ENCODE measurements at regions not wholly inside any gene's neighbourhood (a gene's known extent, or its start where the extent isn't known, plus 50 kb on each side); places are given as distances from the start of the nearest gene placed in this dataset.

DNA sequence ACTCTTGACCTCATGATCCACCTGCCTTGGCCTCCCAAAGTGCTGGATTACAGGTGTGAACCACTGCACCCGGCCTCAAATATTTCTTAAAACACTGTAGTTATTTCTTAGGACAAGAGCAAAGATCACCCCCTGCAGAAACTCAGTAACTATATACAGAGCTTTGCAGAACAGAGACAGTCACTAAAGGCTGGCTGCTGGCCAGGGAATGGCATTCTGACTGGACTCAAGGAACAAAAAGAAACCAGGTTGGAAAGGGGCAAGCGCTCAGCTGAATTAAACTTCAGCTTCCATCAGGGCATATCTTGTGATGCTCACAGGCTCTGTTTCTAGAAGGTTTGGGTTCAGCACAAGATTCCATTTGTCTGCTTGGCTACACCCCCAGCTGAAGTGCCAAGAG lies 95.8 kb downstream of the ADAMTS15 start:
- no peak overlapping the region for H3K27ac Mint-ChIP-seq
- H3K9me3 Mint-ChIP-seq, result no peaks in the 10 kb centered on the region
- POLR2A ChIA-PET, result no interaction called here
- no peak for DNase-seq
- H3K36me3 Mint-ChIP-seq, result no peaks in the 10 kb centered on the region
- CTCF ChIA-PET, result no interaction called here
- intact Hi-C loops (cut with micrococcal nuclease), result no loop called here
- H3K27me3 Mint-ChIP-seq, result peaks cover 3% of the 10 kb centered on the region
- no peak overlapping the region for H3K4me3 Mint-ChIP-seq
- no peaks in the 10 kb centered on the region for H3K4me1 Mint-ChIP-seq (ENCODE audit: low read depth)

DNA sequence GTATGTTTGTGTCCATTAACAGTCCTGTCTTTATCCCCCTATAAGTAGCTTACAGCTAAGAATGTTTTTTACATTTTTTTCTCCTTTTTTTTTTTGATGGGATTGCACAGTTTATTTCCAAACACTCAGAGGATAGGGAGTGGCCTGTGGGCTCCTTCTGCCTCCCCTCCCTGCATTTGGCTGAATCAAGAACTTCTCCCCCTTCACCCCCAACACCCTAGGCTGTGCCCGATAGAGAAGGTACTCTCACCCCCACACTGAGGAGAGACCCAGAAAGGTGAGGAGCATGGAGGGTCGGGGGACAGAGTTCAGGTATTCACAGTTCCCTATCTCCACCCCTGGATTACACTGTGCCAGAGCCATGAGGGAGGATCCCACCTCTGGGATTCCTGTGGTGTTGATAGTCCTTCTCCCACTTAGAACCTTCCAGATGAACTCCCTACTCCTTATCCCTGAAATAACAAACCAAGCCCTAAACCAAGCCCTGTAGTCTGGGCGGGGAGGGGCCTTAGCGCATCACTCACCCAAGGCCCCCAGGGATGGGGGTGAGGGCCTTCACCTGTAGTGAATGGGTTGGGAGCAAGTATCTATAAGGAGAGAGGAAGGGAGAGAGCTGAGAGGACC lies 97.1 kb downstream of the ADAMTS15 start:
- peaks cover 3% of the 10 kb centered on the region for H3K27me3 Mint-ChIP-seq
- H3K36me3 Mint-ChIP-seq, result no peaks in the 10 kb centered on the region
- H3K9me3 Mint-ChIP-seq, result no peaks in the 10 kb centered on the region
- ChIA-PET POLR2A (no interaction called here), CTCF (no interaction called here)
- no peak overlapping the region for H3K27ac Mint-ChIP-seq
- no peak for DNase-seq
- intact Hi-C loops (cut with micrococcal nuclease), result no loop called here
- H3K4me1 Mint-ChIP-seq (ENCODE audit: low read depth), result no peaks in the 10 kb centered on the region
- H3K4me3 Mint-ChIP-seq, result no peak overlapping the region

DNA sequence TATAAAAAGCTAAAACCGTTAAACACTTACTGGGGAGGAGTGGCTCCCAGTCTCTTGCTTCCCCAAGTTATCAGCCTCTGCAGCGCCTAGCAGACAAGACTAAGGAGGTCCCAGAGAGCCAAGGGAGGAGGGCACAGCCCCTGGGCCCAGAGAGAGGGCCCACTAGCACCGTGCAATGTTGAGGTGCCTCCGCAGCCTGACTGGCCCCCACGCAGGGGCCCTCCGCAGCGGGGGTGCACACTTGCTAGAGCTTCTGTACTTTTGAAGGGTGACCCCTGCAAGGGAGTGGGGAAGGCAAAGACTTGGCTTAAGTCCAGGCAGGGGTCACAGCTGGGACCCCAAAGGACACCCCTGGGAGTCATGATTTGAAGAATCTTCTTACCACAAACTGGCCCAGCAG lies 98.0 kb downstream of the ADAMTS15 start:
- ChIA-PET CTCF (interaction anchor here (0.6 kb wide), 1 partner anchor 1819 kb away, joined by 3 read pairs; no protein-coding TSS in a partner anchor), POLR2A (no interaction called here)
- Mint-ChIP-seq H3K27me3 (peaks cover 3% of the 10 kb centered on the region), H3K4me1 (ENCODE audit: low read depth) (no peaks in the 10 kb centered on the region), H3K9me3 (no peaks in the 10 kb centered on the region), H3K27ac (no peak overlapping the region), H3K4me3 (no peak overlapping the region), H3K36me3 (no peaks in the 10 kb centered on the region)
- intact Hi-C loops (cut with micrococcal nuclease), result no loop called here
- no peak for DNase-seq

DNA sequence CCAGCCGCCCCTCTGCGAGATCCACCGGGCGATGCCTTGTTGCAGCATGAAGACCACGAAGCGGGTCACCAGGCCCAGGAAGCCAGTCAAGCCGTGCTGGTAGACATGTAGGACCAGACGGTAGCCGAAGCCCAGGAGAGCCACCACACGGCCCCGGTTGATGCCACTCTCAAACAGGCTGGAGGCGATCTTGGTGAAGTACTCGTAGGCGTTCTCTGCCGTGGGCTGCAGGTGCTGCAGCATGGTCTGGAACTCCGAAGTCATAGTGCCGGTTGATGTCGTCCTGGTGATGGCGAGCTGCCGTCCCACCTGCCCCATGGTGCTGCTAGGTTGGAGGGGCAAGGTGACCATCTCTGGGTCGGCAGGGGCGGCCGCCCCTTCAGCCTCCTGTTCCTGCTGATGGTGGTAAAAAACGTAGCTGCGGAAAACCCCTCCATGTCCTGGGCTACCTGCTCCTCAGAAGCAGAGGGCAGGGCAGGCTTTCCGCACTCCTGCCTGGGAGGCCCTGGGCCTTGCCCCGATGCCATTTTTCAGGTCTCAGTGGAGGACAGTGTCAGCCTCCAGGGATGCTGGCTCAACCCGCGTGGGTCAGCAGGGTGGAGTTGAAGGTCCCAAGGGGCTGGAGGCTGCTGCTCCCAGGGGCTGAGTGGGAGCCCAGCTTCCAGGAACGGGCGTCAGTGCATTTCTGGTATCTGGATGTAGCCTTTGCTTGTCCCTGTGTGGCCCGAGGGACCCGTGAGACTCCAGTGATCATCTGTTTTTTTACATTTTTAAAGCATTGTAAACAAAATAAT lies 98.7 kb downstream of the ADAMTS15 start:
- H3K4me1 Mint-ChIP-seq (ENCODE audit: low read depth), result no peaks in the 10 kb centered on the region
- no peaks in the 10 kb centered on the region for H3K36me3 Mint-ChIP-seq
- ChIA-PET CTCF (no interaction called here), POLR2A (no interaction called here)
- no peak for DNase-seq
- H3K4me3 Mint-ChIP-seq, result no peak overlapping the region
- no peak overlapping the region for H3K27ac Mint-ChIP-seq
- H3K27me3 Mint-ChIP-seq, result peaks cover 3% of the 10 kb centered on the region
- H3K9me3 Mint-ChIP-seq, result no peaks in the 10 kb centered on the region
- intact Hi-C loops (cut with micrococcal nuclease), result no loop called here

DNA sequence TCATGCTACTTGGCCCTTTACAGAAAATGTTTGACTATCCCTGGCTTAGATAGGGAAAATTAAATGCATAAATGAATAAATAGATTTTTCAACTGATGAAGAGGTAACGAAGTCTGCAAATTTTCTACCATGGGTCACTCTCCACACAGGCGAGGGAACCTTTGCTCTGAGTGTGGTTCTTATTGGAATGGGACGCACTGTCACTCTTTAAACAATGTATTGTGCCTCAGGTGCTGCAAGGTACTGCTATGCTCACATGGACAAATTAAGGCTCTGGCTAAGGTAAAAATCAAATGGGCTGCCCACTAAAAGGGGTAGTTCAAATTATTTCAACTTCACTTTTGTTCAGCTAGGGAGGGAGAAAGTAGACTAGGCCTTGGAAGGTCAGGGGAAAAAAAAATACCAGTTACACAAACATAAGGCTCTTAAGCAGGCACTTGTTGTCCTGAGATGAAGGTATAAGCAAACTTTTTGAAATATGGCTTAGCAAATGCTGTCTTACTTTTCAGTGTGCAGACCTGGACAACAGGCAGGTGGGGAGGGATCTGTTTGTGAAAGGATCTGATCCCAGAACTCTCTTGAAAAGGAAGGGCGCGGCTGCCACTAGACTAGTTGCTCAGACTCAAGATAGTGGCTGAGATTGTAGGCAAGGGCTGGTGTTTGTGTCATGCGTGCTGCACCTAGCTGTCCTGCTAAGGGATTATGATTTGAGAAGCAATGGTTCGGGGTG lies 99.5 kb downstream of the ADAMTS15 start:
- H3K9me3 Mint-ChIP-seq, result no peaks in the 10 kb centered on the region
- no peaks in the 10 kb centered on the region for H3K36me3 Mint-ChIP-seq
- intact Hi-C loops (cut with micrococcal nuclease), result no loop called here
- no peak overlapping the region for H3K4me3 Mint-ChIP-seq
- H3K27me3 Mint-ChIP-seq, result no peaks in the 10 kb centered on the region
- ChIA-PET POLR2A (no interaction called here), CTCF (no interaction called here)
- DNase-seq, result no peak
- H3K4me1 Mint-ChIP-seq (ENCODE audit: low read depth), result no peaks in the 10 kb centered on the region
- no peak overlapping the region for H3K27ac Mint-ChIP-seq

DNA sequence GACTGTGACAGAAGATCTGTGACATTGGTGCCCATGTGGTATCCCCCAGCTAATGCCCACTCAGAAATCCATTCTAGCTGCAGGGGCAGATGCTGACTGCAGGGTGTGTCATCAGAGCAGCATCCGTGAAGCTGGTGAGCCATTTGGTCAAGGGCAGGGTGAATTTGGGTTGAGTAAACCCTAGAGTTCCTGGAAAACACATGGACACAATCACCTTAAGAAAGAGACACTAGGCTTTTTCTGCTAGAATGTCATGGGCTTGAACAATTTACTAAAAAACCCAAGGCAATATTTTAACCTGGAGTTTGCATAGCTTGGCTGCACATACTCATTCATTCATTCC lies 100.0 kb downstream of the ADAMTS15 start:
- DNase-seq, result no peak
- Mint-ChIP-seq H3K27ac (no peak overlapping the region), H3K36me3 (no peaks in the 10 kb centered on the region), H3K4me3 (no peak overlapping the region), H3K27me3 (no peaks in the 10 kb centered on the region), H3K4me1 (ENCODE audit: low read depth) (no peaks in the 10 kb centered on the region), H3K9me3 (no peaks in the 10 kb centered on the region)
- intact Hi-C loops (cut with micrococcal nuclease), result no loop called here
- CTCF ChIA-PET, result no interaction called here
- POLR2A ChIA-PET, result no interaction called here

DNA sequence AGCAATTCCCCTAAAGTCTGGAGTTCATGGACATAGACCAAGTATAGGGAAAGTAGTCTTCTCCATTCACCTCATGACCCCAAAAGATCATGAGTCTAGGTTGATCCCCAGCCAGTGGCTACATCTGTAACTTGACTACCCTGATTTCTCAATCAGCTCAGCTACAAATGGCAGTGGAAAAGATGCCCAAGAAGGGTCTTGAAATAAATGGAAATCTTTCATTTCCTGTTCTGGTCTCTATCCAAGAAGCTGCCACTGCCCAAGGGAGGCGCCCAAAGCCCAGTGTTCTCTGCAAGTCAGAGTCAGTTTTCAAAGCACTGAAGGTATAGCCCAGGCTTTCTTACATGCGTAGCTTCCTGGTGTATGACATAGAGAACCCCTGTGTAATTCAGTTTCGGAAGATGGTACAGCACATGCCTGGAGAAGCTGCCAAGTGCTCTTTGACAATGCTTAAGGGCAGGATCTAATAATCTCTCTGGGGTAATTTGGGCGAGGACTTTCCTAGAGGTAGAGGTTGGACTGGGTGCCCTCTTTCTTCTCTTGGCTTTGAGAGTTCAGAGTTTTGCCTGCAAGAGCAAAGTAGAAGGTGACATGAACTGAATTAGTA lies 101.1 kb downstream of the ADAMTS15 start:
- Mint-ChIP-seq H3K9me3 (no peaks in the 10 kb centered on the region), H3K27ac (no peak overlapping the region), H3K4me3 (no peak overlapping the region), H3K27me3 (no peaks in the 10 kb centered on the region), H3K4me1 (ENCODE audit: low read depth) (no peaks in the 10 kb centered on the region), H3K36me3 (no peaks in the 10 kb centered on the region)
- intact Hi-C loops (cut with micrococcal nuclease), result no loop called here
- DNase-seq, result no peak
- ChIA-PET POLR2A (no interaction called here), CTCF (no interaction called here)

DNA sequence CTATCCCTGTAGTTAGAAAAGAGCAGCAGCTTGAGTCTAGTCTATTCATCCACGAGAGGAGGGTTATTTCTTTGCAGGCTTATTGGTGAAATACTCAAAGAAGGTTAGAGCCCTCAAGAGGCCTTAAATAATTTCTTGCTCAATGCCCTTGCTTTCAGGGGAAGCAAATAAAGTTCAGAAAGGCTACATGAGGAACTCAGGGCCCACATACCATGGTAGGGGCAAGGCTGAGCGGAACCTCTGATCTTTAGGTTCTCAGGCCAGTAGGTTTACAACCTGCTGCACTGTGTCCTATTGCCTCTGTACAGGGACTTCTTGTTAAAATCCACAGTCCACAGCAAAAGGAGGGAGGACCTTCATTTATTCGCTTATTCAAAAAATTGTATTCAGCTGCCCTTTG lies 101.7 kb downstream of the ADAMTS15 start:
- ChIA-PET POLR2A (no interaction called here), CTCF (no interaction called here)
- no peaks in the 10 kb centered on the region for H3K9me3 Mint-ChIP-seq

DNA sequence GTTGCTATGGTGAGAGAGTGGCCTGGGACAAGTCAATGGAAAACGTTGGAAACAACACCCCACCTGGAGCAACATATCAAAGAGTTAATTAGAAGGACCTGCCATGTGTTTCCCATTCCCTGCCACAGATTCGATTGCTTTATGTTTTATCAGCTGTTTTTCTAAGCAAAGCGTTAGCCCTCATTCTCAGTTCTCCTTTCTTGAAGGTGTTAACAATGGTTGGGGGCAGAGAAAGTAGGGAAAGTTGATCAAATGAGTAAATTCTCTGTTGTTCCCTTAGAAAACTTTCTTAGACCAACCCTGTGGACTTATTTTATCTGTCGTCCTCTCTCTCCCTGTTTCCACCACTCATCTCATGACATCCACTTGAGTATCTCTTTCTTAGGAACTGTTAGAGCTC lies 102.5 kb downstream of the ADAMTS15 start:
- ChIA-PET CTCF (no interaction called here), POLR2A (no interaction called here)
- H3K4me3 Mint-ChIP-seq, result no peak overlapping the region
- no peak overlapping the region for H3K27ac Mint-ChIP-seq
- intact Hi-C loops (cut with micrococcal nuclease), result no loop called here
- H3K4me1 Mint-ChIP-seq (ENCODE audit: low read depth), result no peaks in the 10 kb centered on the region
- no peaks in the 10 kb centered on the region for H3K36me3 Mint-ChIP-seq
- H3K9me3 Mint-ChIP-seq, result no peaks in the 10 kb centered on the region
- DNase-seq, result no peak
- peaks cover 1% of the 10 kb centered on the region for H3K27me3 Mint-ChIP-seq

More for the DNA sequence above, 101.7 kb downstream of the ADAMTS15 start:
- H3K4me3 Mint-ChIP-seq, result no peak overlapping the region
- H3K27ac Mint-ChIP-seq, result no peak overlapping the region
- H3K4me1 Mint-ChIP-seq (ENCODE audit: low read depth), result no peaks in the 10 kb centered on the region
- DNase-seq, result no peak
- peaks cover under 1% of the 10 kb centered on the region for H3K27me3 Mint-ChIP-seq
- H3K36me3 Mint-ChIP-seq, result no peaks in the 10 kb centered on the region
- intact Hi-C loops (cut with micrococcal nuclease), result no loop called here

DNA sequence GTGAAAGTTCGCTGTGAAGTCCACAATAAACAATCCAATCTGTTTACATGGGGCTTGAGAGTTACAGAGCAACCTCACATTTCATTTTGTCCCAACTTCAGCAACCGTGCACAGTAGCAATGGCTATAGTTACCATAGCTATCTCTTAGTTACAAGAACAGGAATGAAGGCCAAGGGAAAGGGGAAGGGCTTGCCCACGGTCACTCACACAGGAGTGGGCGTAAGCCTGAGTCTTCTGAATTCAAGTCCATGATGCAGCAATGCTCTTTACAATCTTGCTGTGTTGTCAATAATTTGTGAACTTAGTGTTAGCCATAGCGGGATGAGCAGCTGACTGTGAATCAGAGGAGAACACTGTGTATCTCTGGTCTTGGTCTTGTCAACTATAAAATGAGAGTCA lies 102.9 kb downstream of the ADAMTS15 start:
- CTCF ChIA-PET, result no interaction called here
- H3K4me1 Mint-ChIP-seq (ENCODE audit: low read depth), result no peaks in the 10 kb centered on the region
- no peak for DNase-seq
- POLR2A ChIA-PET, result no interaction called here
- H3K27me3 Mint-ChIP-seq, result peaks cover 3% of the 10 kb centered on the region
- no peak overlapping the region for H3K4me3 Mint-ChIP-seq
- no peaks in the 10 kb centered on the region for H3K36me3 Mint-ChIP-seq
- H3K9me3 Mint-ChIP-seq, result no peaks in the 10 kb centered on the region
- no peak overlapping the region for H3K27ac Mint-ChIP-seq
- intact Hi-C loops (cut with micrococcal nuclease), result no loop called here

DNA sequence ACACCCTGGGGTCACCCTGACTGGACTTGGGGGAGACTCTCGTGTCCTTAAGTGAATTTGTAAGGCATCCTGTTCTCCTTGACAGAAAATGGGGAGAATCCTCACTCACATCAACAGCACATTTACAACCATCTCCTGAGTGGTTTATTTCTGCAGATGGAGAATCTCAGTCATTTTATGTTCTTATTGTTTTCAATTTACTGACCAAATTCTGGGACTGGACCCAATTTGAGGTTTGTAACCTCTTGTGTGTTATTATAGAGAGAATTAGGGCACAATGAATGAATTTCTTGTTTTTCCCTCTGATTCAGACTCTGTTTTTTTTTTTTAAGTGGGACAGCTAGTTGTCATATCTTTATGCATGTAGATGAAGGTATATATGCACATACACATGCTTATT lies 104.9 kb downstream of the ADAMTS15 start:
- ChIA-PET CTCF (no interaction called here), POLR2A (no interaction called here)
- Mint-ChIP-seq H3K36me3 (no peaks in the 10 kb centered on the region), H3K27me3 (peaks cover 4% of the 10 kb centered on the region), H3K4me1 (ENCODE audit: low read depth) (no peaks in the 10 kb centered on the region), H3K27ac (no peak overlapping the region), H3K4me3 (no peak overlapping the region), H3K9me3 (no peaks in the 10 kb centered on the region)
- intact Hi-C loops (cut with micrococcal nuclease), result no loop called here
- no peak for DNase-seq

DNA sequence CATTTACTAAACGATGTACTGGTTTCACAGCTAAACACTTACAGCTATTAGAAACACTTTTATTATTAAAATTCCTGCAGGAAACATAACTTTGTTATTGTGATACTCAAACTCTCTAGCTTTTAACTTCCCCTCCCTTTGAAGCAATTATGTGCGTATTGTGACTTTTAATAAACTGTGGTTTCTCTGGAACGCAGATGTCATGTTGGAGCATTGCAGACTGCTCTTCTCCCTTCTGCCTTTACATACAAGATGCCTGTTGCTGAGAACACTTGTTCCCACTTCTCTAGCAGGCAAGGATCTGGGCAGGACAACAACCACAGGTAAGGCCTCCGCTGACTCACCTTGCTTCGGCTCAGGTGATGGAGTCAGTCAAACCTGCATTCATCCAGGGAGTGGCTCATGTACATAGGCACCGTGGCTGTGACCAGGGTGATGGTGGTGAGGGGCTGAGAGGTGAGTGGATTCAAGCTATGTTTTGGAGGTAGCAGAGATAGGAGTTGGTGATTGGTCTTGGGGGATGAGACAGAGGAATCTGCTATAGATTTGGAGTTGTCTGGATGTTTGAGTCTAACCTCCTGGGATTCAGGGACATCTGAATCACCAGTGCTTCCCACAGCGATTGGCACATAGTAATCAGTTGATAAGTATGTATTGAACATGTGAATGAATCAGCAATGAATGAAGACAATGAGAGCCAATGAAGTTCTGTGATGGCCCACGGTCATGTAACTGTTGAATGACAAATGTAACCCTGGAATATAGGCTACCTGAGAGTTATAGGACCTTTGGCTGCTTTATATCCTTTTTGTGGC lies 106.0 kb downstream of the ADAMTS15 start:
- no peak for DNase-seq
- POLR2A ChIA-PET, result no interaction called here
- H3K4me3 Mint-ChIP-seq, result no peak overlapping the region
- H3K9me3 Mint-ChIP-seq, result peaks cover 2% of the 10 kb centered on the region
- no peaks in the 10 kb centered on the region for H3K36me3 Mint-ChIP-seq
- CTCF ChIA-PET, result no interaction called here
- peaks cover 9% of the 10 kb centered on the region for H3K27me3 Mint-ChIP-seq
- H3K27ac Mint-ChIP-seq, result no peak overlapping the region
- H3K4me1 Mint-ChIP-seq (ENCODE audit: low read depth), result no peaks in the 10 kb centered on the region
- intact Hi-C loops (cut with micrococcal nuclease), result no loop called here
